ENCODE measurements at regions not wholly inside any gene's neighbourhood (a gene's known extent, or its start where the extent isn't known, plus 50 kb on each side); places are given as distances from the start of the nearest gene placed in this dataset.

GRCh38 chr2:126793885-126794613, 104.6 kb upstream of the TEX51 start:
- TF ChIP-seq, protein P1, sequence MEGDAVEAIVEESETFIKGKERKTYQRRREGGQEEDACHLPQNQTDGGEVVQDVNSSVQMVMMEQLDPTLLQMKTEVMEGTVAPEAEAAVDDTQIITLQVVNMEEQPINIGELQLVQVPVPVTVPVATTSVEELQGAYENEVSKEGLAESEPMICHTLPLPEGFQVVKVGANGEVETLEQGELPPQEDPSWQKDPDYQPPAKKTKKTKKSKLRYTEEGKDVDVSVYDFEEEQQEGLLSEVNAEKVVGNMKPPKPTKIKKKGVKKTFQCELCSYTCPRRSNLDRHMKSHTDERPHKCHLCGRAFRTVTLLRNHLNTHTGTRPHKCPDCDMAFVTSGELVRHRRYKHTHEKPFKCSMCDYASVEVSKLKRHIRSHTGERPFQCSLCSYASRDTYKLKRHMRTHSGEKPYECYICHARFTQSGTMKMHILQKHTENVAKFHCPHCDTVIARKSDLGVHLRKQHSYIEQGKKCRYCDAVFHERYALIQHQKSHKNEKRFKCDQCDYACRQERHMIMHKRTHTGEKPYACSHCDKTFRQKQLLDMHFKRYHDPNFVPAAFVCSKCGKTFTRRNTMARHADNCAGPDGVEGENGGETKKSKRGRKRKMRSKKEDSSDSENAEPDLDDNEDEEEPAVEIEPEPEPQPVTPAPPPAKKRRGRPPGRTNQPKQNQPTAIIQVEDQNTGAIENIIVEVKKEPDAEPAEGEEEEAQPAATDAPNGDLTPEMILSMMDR (conservative IDR thresholded peaks at IDR 0.05): no peak
- TF ChIP-seq ZFX (IDR thresholded peaks at IDR 0.05): no peak
- no peak overlapping the region for H3K27ac ChIP-seq

- TF ChIP-seq, protein P1 (conservative IDR thresholded peaks at IDR 0.05): no peak
- TF ChIP-seq ZFX (IDR thresholded peaks at IDR 0.05): no peak
- no peak overlapping the region for H3K27ac ChIP-seq
These were observed 103.0 kb upstream of the TEX51 start for GRCh38 chr2:126795656-126796055.

GRCh38 chr2:126796931-126797621, 101.6 kb upstream of the TEX51 start:
- TF ChIP-seq, protein P1 (conservative IDR thresholded peaks at IDR 0.05): no peak
- no peak for TF ChIP-seq ZFX (IDR thresholded peaks at IDR 0.05)
- no peak overlapping the region for H3K27ac ChIP-seq

DNA sequence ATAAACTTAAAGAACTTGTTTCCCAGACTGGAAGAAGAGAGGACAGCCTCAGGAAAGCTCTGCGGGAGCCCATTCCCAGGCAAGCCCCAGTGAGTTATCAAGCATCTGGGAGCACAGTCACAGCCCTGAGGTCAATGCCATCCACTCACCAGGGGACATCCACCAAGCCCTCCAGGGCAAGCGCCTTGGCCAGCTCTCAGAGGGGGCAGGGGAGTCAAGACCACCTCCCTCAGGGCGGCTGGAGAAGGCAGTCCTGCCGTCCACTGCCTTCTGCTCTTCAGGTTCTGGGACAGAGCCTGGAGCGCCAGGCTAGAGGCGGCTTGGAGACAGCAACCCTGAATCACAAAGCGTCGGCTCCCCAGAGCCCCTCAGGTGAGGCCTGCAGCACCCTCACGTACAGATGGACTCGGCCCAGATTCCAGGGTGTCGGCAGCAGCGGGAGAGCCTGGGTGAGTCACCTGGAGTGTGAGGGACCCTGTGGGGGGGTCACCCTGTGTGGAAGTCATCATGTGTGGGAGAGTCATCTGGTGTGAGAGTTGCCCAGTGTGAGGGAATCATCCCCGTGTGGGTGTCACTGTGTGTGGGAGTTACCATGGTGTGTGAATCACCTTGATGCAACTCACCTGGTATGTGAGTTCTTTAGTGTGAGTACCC, 100.9 kb upstream of the TEX51 start:
- H3K27ac ChIP-seq: no peak overlapping the region
- no peak for TF ChIP-seq ZFX (IDR thresholded peaks at IDR 0.05)
- TF ChIP-seq, protein P1 (conservative IDR thresholded peaks at IDR 0.05): no peak

DNA sequence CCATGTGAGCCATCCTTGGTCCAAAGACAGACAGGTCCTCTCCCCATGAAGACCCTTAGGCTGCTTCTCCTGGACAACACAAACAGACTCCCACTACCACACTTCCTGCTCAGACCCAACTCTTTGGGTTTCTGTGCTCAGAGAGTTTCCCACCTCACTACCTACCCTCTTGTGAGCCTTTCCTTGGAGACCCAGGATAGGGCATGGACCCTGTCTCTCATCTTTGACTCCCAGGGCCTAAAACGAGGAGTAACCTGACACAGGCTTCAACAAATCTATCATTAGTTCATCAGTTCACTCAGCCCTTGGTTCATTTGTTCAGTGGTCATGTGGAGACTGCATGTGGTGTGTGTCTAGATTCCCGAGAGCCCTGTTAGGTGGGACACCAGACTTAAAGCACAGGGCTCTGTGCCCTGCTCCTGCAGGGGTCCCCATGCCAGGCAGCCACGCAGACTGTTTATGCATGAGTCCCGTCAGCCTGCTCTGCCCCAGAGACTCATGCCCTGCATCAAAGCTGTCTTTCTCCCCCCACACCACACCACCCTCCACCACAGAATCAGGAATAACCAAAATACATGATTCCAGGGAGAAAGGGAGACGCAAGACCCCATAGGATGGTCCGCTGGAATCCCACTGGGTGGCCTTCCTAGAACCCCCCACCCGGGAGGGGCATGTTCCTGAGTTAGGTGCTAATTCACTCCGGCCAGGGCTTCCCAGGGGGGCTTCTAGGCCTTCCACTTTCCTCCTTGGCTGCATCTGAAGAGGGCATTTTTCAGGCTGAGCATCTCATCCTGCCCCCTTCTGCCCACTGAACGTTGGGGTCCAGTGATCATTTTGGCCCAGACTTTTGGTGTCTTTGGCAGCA, 100.2 kb upstream of the TEX51 start:
- no peak for TF ChIP-seq ZFX (IDR thresholded peaks at IDR 0.05)
- TF ChIP-seq, protein P1 (conservative IDR thresholded peaks at IDR 0.05): no peak
- no peak overlapping the region for H3K27ac ChIP-seq

DNA sequence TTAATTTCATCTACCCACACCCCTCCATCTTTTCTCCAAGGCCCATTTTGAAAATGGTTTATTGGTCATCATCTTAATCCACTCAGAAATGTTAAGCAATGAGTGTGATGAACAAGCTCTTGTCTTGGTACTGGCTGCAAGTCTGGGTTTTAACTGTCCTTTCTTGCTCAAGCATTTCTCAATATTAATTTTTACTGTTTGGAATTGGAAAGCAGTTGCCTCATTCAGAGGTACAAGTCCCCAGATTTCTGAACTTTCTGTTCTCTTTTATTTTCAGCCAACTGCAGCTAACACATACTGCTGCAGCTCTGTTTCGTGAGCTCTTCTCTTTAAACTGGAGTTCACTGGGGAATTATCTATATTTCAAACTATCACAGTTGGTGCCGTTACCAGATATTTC, 99.4 kb upstream of the TEX51 start:
- no peak overlapping the region for H3K27ac ChIP-seq
- TF ChIP-seq, protein P1 (conservative IDR thresholded peaks at IDR 0.05): no peak
- no peak for TF ChIP-seq ZFX (IDR thresholded peaks at IDR 0.05)

Data from C4-2B (cell line).